OCI-LY3 (cell line): ENCODE measurements at regions not wholly inside any gene's neighbourhood (a gene's known extent, or its start where the extent isn't known, plus 50 kb on each side); places are given as distances from the start of the nearest gene placed in this dataset.

Experiments
- CTCF ChIP-seq: fragments of 200-600, 300-600 bp; sonication (generic); IDR thresholded peaks from 2 replicates; pipeline ENCODE4 v1.5.1; 2014; ENCODE audit warnings: antibody characterized with exemption, low read length, low read depth
- EZH2phosphoT487 ChIP-seq: fragments of 200-600 bp; shearing (Covaris generic); IDR thresholded peaks from 2 replicates; pipeline ENCODE4 v1.6.1; 2018; ENCODE audit warnings: antibody characterized with exemption, mixed run types, low read depth

GRCh38 chr2:8600456-8600855 lies 81.4 kb upstream of the ID2 start:
- TF ChIP-seq CTCF = no peak
- TF ChIP-seq EZH2phosphoT487 = no peak
